WTC11 (cell line): ENCODE measurements at regions not wholly inside any gene's neighbourhood (a gene's known extent, or its start where the extent isn't known, plus 50 kb on each side); places are given as distances from the start of the nearest gene placed in this dataset.

Experiments used
- CTCF ChIP-seq: fragments of 200-600 bp; IDR thresholded peaks from 2 replicates; pipeline ENCODE4 v1.8.0; 2022; ENCODE audit warnings: antibody characterized with exemption
- MAX ChIP-seq: sonication (generic); formaldehyde crosslinking; IDR thresholded peaks from 2 replicates; pipeline ENCODE4 v1.8.0; 2022; ENCODE audit warnings: mild to moderate bottlenecking, missing genetic modification reagents
- PREB ChIP-seq: sonication (generic); formaldehyde crosslinking; IDR thresholded peaks from 2 replicates; pipeline ENCODE4 v1.8.1; 2022; ENCODE audit warnings: mild to moderate bottlenecking, missing genetic modification reagents, moderate library complexity, borderline replicate concordance
- USF2 ChIP-seq: sonication (generic); formaldehyde crosslinking; IDR thresholded peaks from 2 replicates; pipeline ENCODE4 v1.8.1; 2023; ENCODE audit warnings: mild to moderate bottlenecking, missing genetic modification reagents, moderate library complexity

- TF ChIP-seq MAX (CRISPR knock-in tag) (no peak), USF2 (CRISPR knock-in tag) (no peak), CTCF (no peak), PREB (CRISPR knock-in tag) (no peak)
These were observed 201.6 kb upstream of the KIAA1217 start for GRCh38 chr10:24007359-24007758.
